Esophagus muscularis mucosa (tissue), 4 donors: ENCODE measurements at regions not wholly inside any gene's neighbourhood (a gene's known extent, or its start where the extent isn't known, plus 50 kb on each side); places are given as distances from the start of the nearest gene placed in this dataset.

Experiments used
- DNase-seq: peaks from one replicate; pipeline ENCODE4 v3.0.0-alpha.2; 2017; ENCODE audit errors: extremely low spot score
- H3K27ac ChIP-seq, 4 donors: fragments of 200-600 bp; sonication (generic); replicated peaks in 1 of 4; 1 replicate in 3 of 4; 2 replicates in 1 of 4; pipeline ENCODE4 v1.5.1; 2016 to 2019; ENCODE audit warnings: mild to moderate bottlenecking in 1 of 4
- H3K27me3 ChIP-seq, 4 donors: fragments of 200-600 bp; sonication (generic); one replicate each; pipeline versions ENCODE4 v1.5.1 to v1.6.0; 2016 to 2019
- H3K36me3 ChIP-seq, 4 donors: fragments of 200-600 bp; sonication (generic); one replicate each; pipeline ENCODE4 v1.5.1; 2016 to 2019
- H3K4me1 ChIP-seq, 4 donors: fragments of 200-600 bp; sonication (generic); one replicate each; pipeline ENCODE4 v1.5.1; 2016 to 2019
- H3K4me3 ChIP-seq, 4 donors: fragments of 200-600 bp; sonication (generic); 1 replicate in 2 of 4; 2 replicates in 2 of 4; pipeline ENCODE4 v1.5.1; 2016 to 2019; ENCODE audit warnings: mild to moderate bottlenecking in 4 of 4, moderate library complexity in 1 of 4
- H3K9me3 ChIP-seq, 4 donors: fragments of 200-600 bp; sonication (generic); 1 replicate in 3 of 4; 2 replicates in 1 of 4; pipeline ENCODE4 v1.5.1; 2016 to 2019
- CTCF ChIP-seq, 3 experiments: fragments of 200-600 bp in 2 of 3; fragments of 450-650 bp in 1 of 3; sonication (generic) in 2 of 3; IDR thresholded peaks; one replicate each; pipeline ENCODE4 v1.5.1; 2017 to 2019; ENCODE audit warnings: antibody characterized with exemption in 3 of 3, mild to moderate bottlenecking in 2 of 3, moderate library complexity in 1 of 3
- EP300 ChIP-seq: sonication (generic); formaldehyde crosslinking; IDR thresholded peaks from one replicate; pipeline ENCODE4 v1.6.1; 2017; ENCODE audit warnings: antibody characterized with exemption
- POLR2A ChIP-seq: fragments of 450-650 bp; IDR thresholded peaks from one replicate; pipeline ENCODE4 v1.6.1; 2017; ENCODE audit warnings: antibody characterized with exemption, moderate library complexity, mild to moderate bottlenecking, low read depth
- POLR2AphosphoS5 ChIP-seq, 2 donors: sonication (generic); formaldehyde crosslinking; IDR thresholded peaks; one replicate each; pipeline ENCODE4 v1.6.1; 2017; ENCODE audit warnings: antibody characterized with exemption in 2 of 2
- whole genome bisulfite sequencing: methylation state at CpG from one replicate; pipeline ENCODE4 v1.1.5; 2018; 5-methylcytosine and 5-hydroxymethylcytosine counted together
- intact Hi-C: fragments of 100-400 bp; cut with DNase I; formaldehyde crosslinking; loops from one replicate; pipeline ENCODE4 v1.15.1; 2023

- Histone ChIP-seq H3K4me3 (no peak overlapping the region), H3K9me3 (no peaks in the 10 kb centered on the region), H3K4me1 (peaks cover 5 to 9% (median 6%) of the 10 kb centered on the region in 4 donors), H3K27me3 (no peaks in the 10 kb centered on the region), H3K36me3 (no peaks in the 10 kb centered on the region), H3K27ac (no peak overlapping the region)
- WGBS, result 74% methylated on average over 2 of the region's 2 CpGs
- DNase-seq, result no peak
- intact Hi-C loops, result no loop called here
- TF ChIP-seq CTCF (IDR thresholded peaks at IDR 0.05) (no peak), EP300 (no peak), POLR2A (no peak), POLR2AphosphoS5 (IDR thresholded peaks at IDR 0.05) (no peak)
These were observed 227.4 kb upstream of the STT3B start for GRCh38 chr3:31305340-31305739.

GRCh38 chr3:31307131-31307785 is 225.5 kb upstream of the STT3B start:
- no peaks in the 10 kb centered on the region for H3K27me3 ChIP-seq
- TF ChIP-seq POLR2AphosphoS5 (IDR thresholded peaks at IDR 0.05), result no peak
- no peak for TF ChIP-seq EP300
- no peak for TF ChIP-seq CTCF (IDR thresholded peaks at IDR 0.05)
- peaks cover 5 to 9% (median 6%) of the 10 kb centered on the region in 4 donors for H3K4me1 ChIP-seq
- H3K9me3 ChIP-seq, result no peaks in the 10 kb centered on the region
- no peak overlapping the region for H3K4me3 ChIP-seq
- H3K36me3 ChIP-seq, result no peaks in the 10 kb centered on the region
- WGBS, result 47% methylated on average over 1 of the region's 1 CpG
- intact Hi-C loops, result no loop called here
- DNase-seq, result no peak
- H3K27ac ChIP-seq, result no peak overlapping the region

- DNase-seq, result no peak
- Histone ChIP-seq H3K27ac (no peak overlapping the region), H3K27me3 (no peaks in the 10 kb centered on the region), H3K4me1 (peaks cover 5 to 9% (median 6%) of the 10 kb centered on the region in 4 donors), H3K9me3 (no peaks in the 10 kb centered on the region), H3K36me3 (no peaks in the 10 kb centered on the region), H3K4me3 (no peak overlapping the region)
- intact Hi-C loops, result no loop called here
- 93% methylated on average over 3 of the region's 3 CpGs for WGBS
- no peak for TF ChIP-seq EP300
- TF ChIP-seq CTCF (IDR thresholded peaks at IDR 0.05), result no peak
- TF ChIP-seq POLR2AphosphoS5 (IDR thresholded peaks at IDR 0.05), result no peak
- no peak for TF ChIP-seq POLR2A
These were observed 221.2 kb upstream of the STT3B start for GRCh38 chr3:31311559-31311958.

GRCh38 chr3:31312400-31312799 is 220.3 kb upstream of the STT3B start:
- Histone ChIP-seq H3K4me3 (no peak overlapping the region), H3K9me3 (no peaks in the 10 kb centered on the region), H3K27me3 (no peaks in the 10 kb centered on the region), H3K27ac (no peak overlapping the region), H3K4me1 (peaks cover under 1 to 5% (median 2%) of the 10 kb centered on the region in 4 donors), H3K36me3 (no peaks in the 10 kb centered on the region)
- intact Hi-C loops, result no loop called here
- DNase-seq, result no peak
- WGBS, result 82% methylated on average over 2 of the region's 2 CpGs
- TF ChIP-seq POLR2AphosphoS5 (IDR thresholded peaks at IDR 0.05) (no peak), POLR2A (no peak), CTCF (IDR thresholded peaks at IDR 0.05) (no peak), EP300 (no peak)

- H3K9me3 ChIP-seq, result no peaks in the 10 kb centered on the region
- intact Hi-C loops, result no loop called here
- no peaks in the 10 kb centered on the region for H3K36me3 ChIP-seq
- no peak overlapping the region for H3K27ac ChIP-seq
- no peak overlapping the region for H3K4me3 ChIP-seq
- DNase-seq, result no peak
- H3K4me1 ChIP-seq, result no peaks in the 10 kb centered on the region
- 83% methylated on average over 2 of the region's 2 CpGs for WGBS
- H3K27me3 ChIP-seq, result no peaks in the 10 kb centered on the region
- no peak for TF ChIP-seq POLR2AphosphoS5 (IDR thresholded peaks at IDR 0.05)
- TF ChIP-seq EP300, result no peak
- TF ChIP-seq POLR2A, result no peak
- no peak for TF ChIP-seq CTCF (IDR thresholded peaks at IDR 0.05)
These were observed 218.5 kb upstream of the STT3B start for GRCh38 chr3:31314258-31314657.
